NOMO-1 treated with DMSO at 0.1 percent for 48 hours (cell line): ENCODE measurements at regions not wholly inside any gene's neighbourhood (a gene's known extent, or its start where the extent isn't known, plus 50 kb on each side); places are given as distances from the start of the nearest gene placed in this dataset.

Experiments used
- DNase-seq: peaks from one replicate; lab custom pipeline; 2025; ENCODE audit not compliant: unreplicated experiment; lab: John Stamatoyannopoulos, UW

- DNase-seq: peak; percentile 95
Measured at GRCh38 chr5:171676286-171676944, 109.2 kb upstream of the SMIM23 start.

- DNase-seq: no peak
Measured at GRCh38 chr5:171678646-171679045, 107.0 kb upstream of the SMIM23 start.

GRCh38 chr5:171680485-171680884 is 105.1 kb upstream of the SMIM23 start:
- no peak for DNase-seq

GRCh38 chr5:171681061-171681460 is 104.6 kb upstream of the SMIM23 start:
- no peak for DNase-seq

GRCh38 chr5:171681677-171682076 is 103.9 kb upstream of the SMIM23 start:
- peak; percentile 16 for DNase-seq

- no peak for DNase-seq
Measured at GRCh38 chr5:171682801-171683200, 102.8 kb upstream of the SMIM23 start.

GRCh38 chr5:171684169-171684568 is 101.4 kb upstream of the SMIM23 start:
- no peak for DNase-seq

GRCh38 chr5:171688696-171689495 is 96.7 kb upstream of the SMIM23 start:
- DNase-seq: no peak

GRCh38 chr5:171689853-171690417 is 95.7 kb upstream of the SMIM23 start:
- no peak for DNase-seq

- DNase-seq: no peak
Measured at GRCh38 chr5:171692107-171692506, 93.5 kb upstream of the SMIM23 start.

- DNase-seq: no peak
Measured at GRCh38 chr5:171692936-171693335, 92.7 kb upstream of the SMIM23 start.

- no peak for DNase-seq
Measured at GRCh38 chr5:171693412-171693811, 92.2 kb upstream of the SMIM23 start.

- no peak for DNase-seq
Measured at GRCh38 chr5:171695804-171696203, 89.8 kb upstream of the SMIM23 start.

- DNase-seq: no peak
Measured at GRCh38 chr5:171697221-171698102, 88.2 kb upstream of the SMIM23 start.

- no peak for DNase-seq
Measured at GRCh38 chr5:171700318-171700912, 85.2 kb upstream of the SMIM23 start.

- no peak for DNase-seq
Measured at GRCh38 chr5:171701100-171701541, 84.5 kb upstream of the SMIM23 start.

GRCh38 chr5:171702135-171702770 is 83.4 kb upstream of the SMIM23 start:
- DNase-seq: no peak

- no peak for DNase-seq
Measured at GRCh38 chr5:171703146-171703545, 82.5 kb upstream of the SMIM23 start.

- no peak for DNase-seq
Measured at GRCh38 chr5:171705036-171705435, 80.6 kb upstream of the SMIM23 start.

- no peak for DNase-seq
Measured at GRCh38 chr5:171705830-171706468, 79.7 kb upstream of the SMIM23 start.
